ENCODE measurements at regions not wholly inside any gene's neighbourhood (a gene's known extent, or its start where the extent isn't known, plus 50 kb on each side); places are given as distances from the start of the nearest gene placed in this dataset.

- H3K36me3 ChIP-seq, result no peaks in the 10 kb centered on the region
- no peaks in the 10 kb centered on the region for H3K9me3 ChIP-seq
- TF ChIP-seq CTCF (IDR thresholded peaks at IDR 0.05; ENCODE audit: low read depth, low read length), result no peak
- peaks cover 7% of the 10 kb centered on the region for H3K4me1 ChIP-seq
- no peak overlapping the region for H3K4me3 ChIP-seq (ENCODE audit: low read depth, low read length)
- no peaks in the 10 kb centered on the region for H3K27me3 ChIP-seq
- DNase-seq, result no peak
Observed at GRCh38 chr2:12589802-12590320, 126.9 kb upstream of the TRIB2 start.

GRCh38 chr2:12592296-12592695 lies 124.4 kb upstream of the TRIB2 start:
- Histone ChIP-seq H3K4me1 (no peaks in the 10 kb centered on the region; the same call in none of the 2 replicates), H3K27me3 (no peaks in the 10 kb centered on the region), H3K9me3 (no peaks in the 10 kb centered on the region), H3K36me3 (no peaks in the 10 kb centered on the region), H3K4me3 (ENCODE audit: low read depth, low read length) (no peak overlapping the region)
- TF ChIP-seq CTCF (IDR thresholded peaks at IDR 0.05; ENCODE audit: low read depth, low read length), result no peak
- no peak for DNase-seq

- TF ChIP-seq CTCF (IDR thresholded peaks at IDR 0.05; ENCODE audit: low read depth, low read length), result no peak
- no peaks in the 10 kb centered on the region; the same call in none of the 2 replicates for H3K4me1 ChIP-seq
- no peak overlapping the region for H3K4me3 ChIP-seq (ENCODE audit: low read depth, low read length)
- no peaks in the 10 kb centered on the region for H3K9me3 ChIP-seq
- H3K36me3 ChIP-seq, result no peaks in the 10 kb centered on the region
- no peak for DNase-seq
- no peaks in the 10 kb centered on the region for H3K27me3 ChIP-seq
Observed at GRCh38 chr2:12594590-12594989, 122.1 kb upstream of the TRIB2 start.

- no peaks in the 10 kb centered on the region for H3K36me3 ChIP-seq
- H3K4me3 ChIP-seq (ENCODE audit: low read depth, low read length), result no peak overlapping the region
- H3K9me3 ChIP-seq, result no peaks in the 10 kb centered on the region
- H3K27me3 ChIP-seq, result no peaks in the 10 kb centered on the region
- peaks cover 4% of the 10 kb centered on the region for H3K4me1 ChIP-seq
- DNase-seq, result no peak
- no peak for TF ChIP-seq CTCF (IDR thresholded peaks at IDR 0.05; ENCODE audit: low read depth, low read length)
Observed at GRCh38 chr2:12596771-12597170, 120.0 kb upstream of the TRIB2 start.

- Histone ChIP-seq H3K4me1 (peaks cover 8% of the 10 kb centered on the region), H3K9me3 (no peaks in the 10 kb centered on the region), H3K36me3 (no peaks in the 10 kb centered on the region), H3K4me3 (ENCODE audit: low read depth, low read length) (no peak overlapping the region), H3K27me3 (no peaks in the 10 kb centered on the region)
- DNase-seq, result no peak
- TF ChIP-seq CTCF (IDR thresholded peaks at IDR 0.05; ENCODE audit: low read depth, low read length), result no peak
Observed at GRCh38 chr2:12597610-12598009, 119.1 kb upstream of the TRIB2 start.

GRCh38 chr2:12602661-12603060 lies 114.1 kb upstream of the TRIB2 start:
- no peak for TF ChIP-seq CTCF (IDR thresholded peaks at IDR 0.05; ENCODE audit: low read depth, low read length)
- H3K36me3 ChIP-seq, result no peaks in the 10 kb centered on the region
- DNase-seq, result no peak

More at GRCh38 chr2:12602661-12603060, 114.1 kb upstream of the TRIB2 start:
- no peak overlapping the region for H3K4me3 ChIP-seq (ENCODE audit: low read depth, low read length)
- peaks cover 21% of the 10 kb centered on the region for H3K4me1 ChIP-seq
- no peaks in the 10 kb centered on the region for H3K9me3 ChIP-seq
- no peaks in the 10 kb centered on the region for H3K27me3 ChIP-seq

Measured in BE2C (cell line).